HG02943 (cell line): ENCODE measurements at regions not wholly inside any gene's neighbourhood (a gene's known extent, or its start where the extent isn't known, plus 50 kb on each side); places are given as distances from the start of the nearest gene placed in this dataset.

Source experiments
- ATAC-seq: cut with Tn5 transposase; IDR thresholded peaks from one replicate; pipeline ENCODE4 v1.9.1; 2021; ENCODE audit warnings: mild to moderate bottlenecking, low read depth, moderate library complexity; ENCODE audit not compliant: unreplicated experiment

GRCh38 chr20:6831461-6831860, 64.0 kb downstream of the BMP2 start:
- no peak for ATAC-seq

- no peak for ATAC-seq
Observed at GRCh38 chr20:6832811-6833210, 65.3 kb downstream of the BMP2 start.

- no peak for ATAC-seq
Observed at GRCh38 chr20:6835609-6836008, 68.1 kb downstream of the BMP2 start.

- ATAC-seq, result no peak
Observed at GRCh38 chr20:6836821-6837374, 69.4 kb downstream of the BMP2 start.

- ATAC-seq, result no peak
Observed at GRCh38 chr20:6837730-6838129, 70.2 kb downstream of the BMP2 start.

GRCh38 chr20:6838181-6838826, 70.8 kb downstream of the BMP2 start:
- no peak for ATAC-seq

- no peak for ATAC-seq
Observed at GRCh38 chr20:6841128-6841527, 73.6 kb downstream of the BMP2 start.

- ATAC-seq, result no peak
Observed at GRCh38 chr20:6845141-6845540, 77.7 kb downstream of the BMP2 start.

- no peak for ATAC-seq
Observed at GRCh38 chr20:6848041-6848440, 80.6 kb downstream of the BMP2 start.

GRCh38 chr20:6848992-6849391, 81.5 kb downstream of the BMP2 start:
- no peak for ATAC-seq

GRCh38 chr20:6851136-6851535, 83.7 kb downstream of the BMP2 start:
- ATAC-seq, result no peak

- ATAC-seq, result no peak
Observed at GRCh38 chr20:6852478-6852877, 85.0 kb downstream of the BMP2 start.

GRCh38 chr20:6855104-6855503, 87.6 kb downstream of the BMP2 start:
- ATAC-seq, result no peak

- no peak for ATAC-seq
Observed at GRCh38 chr20:6855796-6856195, 88.3 kb downstream of the BMP2 start.

GRCh38 chr20:6857927-6858326, 90.4 kb downstream of the BMP2 start:
- ATAC-seq, result no peak

GRCh38 chr20:6863355-6863754, 95.9 kb downstream of the BMP2 start:
- no peak for ATAC-seq

- ATAC-seq, result no peak
Observed at GRCh38 chr20:6863798-6864201, 96.3 kb downstream of the BMP2 start.

GRCh38 chr20:6864740-6865139, 97.3 kb downstream of the BMP2 start:
- ATAC-seq, result no peak

GRCh38 chr20:6866741-6867140, 99.3 kb downstream of the BMP2 start:
- no peak for ATAC-seq

GRCh38 chr20:6868861-6869260, 101.4 kb downstream of the BMP2 start:
- no peak for ATAC-seq

GRCh38 chr20:6870559-6870958, 103.1 kb downstream of the BMP2 start:
- no peak for ATAC-seq

- ATAC-seq, result no peak
Observed at GRCh38 chr20:6877633-6878032, 110.1 kb downstream of the BMP2 start.
